Upper lobe of right lung (tissue), 1 donor: ENCODE measurements at regions not wholly inside any gene's neighbourhood (a gene's known extent, or its start where the extent isn't known, plus 50 kb on each side); places are given as distances from the start of the nearest gene placed in this dataset.
A peak's percentile ranks its signal among the peaks of the same experiment; 100 is the strongest.

Experiments used
- ATAC-seq: fragments of 200-7000 bp; cut with Tn5 transposase; one replicate; pipeline ENCODE4 v1.9.1; 2020; ENCODE audit warnings: mild to moderate bottlenecking, moderate library complexity
- DNase-seq: peaks from one replicate; pipeline ENCODE4 v3.0.0-alpha.2; 2020
- H3K27ac ChIP-seq: fragments of 200-600 bp; one replicate; pipeline ENCODE4 v1.8.0; 2022
- H3K27me3 ChIP-seq: fragments of 200-600 bp; one replicate; pipeline ENCODE4 v1.8.0; 2022; ENCODE audit warnings: mild to moderate bottlenecking
- H3K36me3 ChIP-seq: fragments of 200-600 bp; one replicate; pipeline ENCODE4 v1.8.0; 2022
- H3K4me1 ChIP-seq: fragments of 200-600 bp; one replicate; pipeline ENCODE4 v1.8.0; 2022
- H3K4me3 ChIP-seq: fragments of 200-600 bp; one replicate; pipeline ENCODE4 v1.8.0; 2022; ENCODE audit warnings: mild to moderate bottlenecking
- H3K9me3 ChIP-seq: fragments of 200-600 bp; one replicate; pipeline ENCODE4 v1.8.0; 2022
- intact Hi-C: fragments of 100-400 bp; cut with DNase I; formaldehyde crosslinking; loops from one replicate; pipeline ENCODE4 v1.11.0; 2022
- TF ChIP-seq, protein P1 (sequence below): fragments of 200-600 bp; IDR thresholded peaks from one replicate; pipeline ENCODE4 v1.8.0; 2022; ENCODE audit warnings: antibody characterized with exemption
- donor health status: DM: no; HTN: yes; CAD: no; lungs with severe emphysema.

DNA sequence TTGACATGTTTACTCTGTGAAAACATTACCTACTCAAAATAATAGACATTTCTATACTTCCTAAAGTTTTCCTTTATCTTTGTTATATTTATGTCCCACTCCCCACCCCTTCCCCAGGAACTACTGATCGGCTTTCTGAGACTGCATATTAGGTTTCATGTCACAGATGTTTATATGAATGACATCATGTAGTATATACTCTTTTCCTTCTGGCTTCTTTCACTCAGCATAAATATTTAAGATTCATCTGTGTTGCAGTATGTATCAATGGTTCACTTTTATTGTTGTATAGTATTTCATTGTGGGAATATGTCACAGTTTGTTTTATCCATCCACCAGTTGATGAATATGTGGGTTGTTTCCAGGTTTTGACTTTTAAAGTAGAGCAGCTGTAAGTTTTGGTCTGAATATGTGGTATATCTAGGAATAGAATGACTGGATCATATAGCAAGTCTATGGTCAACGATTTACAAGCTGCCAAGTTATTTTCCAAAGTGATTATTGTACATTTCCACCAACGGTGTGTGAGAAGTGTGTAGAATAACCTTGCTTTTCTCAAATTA is 73.8 kb upstream of the CAV2 start:
- H3K4me3 ChIP-seq = no peak overlapping the region
- no peaks in the 10 kb centered on the region for H3K27me3 ChIP-seq
- H3K4me1 ChIP-seq = no peaks in the 10 kb centered on the region
- DNase-seq = no peak
- no peaks in the 10 kb centered on the region for H3K9me3 ChIP-seq
- intact Hi-C loops = no loop called here
- TF ChIP-seq, protein P1, sequence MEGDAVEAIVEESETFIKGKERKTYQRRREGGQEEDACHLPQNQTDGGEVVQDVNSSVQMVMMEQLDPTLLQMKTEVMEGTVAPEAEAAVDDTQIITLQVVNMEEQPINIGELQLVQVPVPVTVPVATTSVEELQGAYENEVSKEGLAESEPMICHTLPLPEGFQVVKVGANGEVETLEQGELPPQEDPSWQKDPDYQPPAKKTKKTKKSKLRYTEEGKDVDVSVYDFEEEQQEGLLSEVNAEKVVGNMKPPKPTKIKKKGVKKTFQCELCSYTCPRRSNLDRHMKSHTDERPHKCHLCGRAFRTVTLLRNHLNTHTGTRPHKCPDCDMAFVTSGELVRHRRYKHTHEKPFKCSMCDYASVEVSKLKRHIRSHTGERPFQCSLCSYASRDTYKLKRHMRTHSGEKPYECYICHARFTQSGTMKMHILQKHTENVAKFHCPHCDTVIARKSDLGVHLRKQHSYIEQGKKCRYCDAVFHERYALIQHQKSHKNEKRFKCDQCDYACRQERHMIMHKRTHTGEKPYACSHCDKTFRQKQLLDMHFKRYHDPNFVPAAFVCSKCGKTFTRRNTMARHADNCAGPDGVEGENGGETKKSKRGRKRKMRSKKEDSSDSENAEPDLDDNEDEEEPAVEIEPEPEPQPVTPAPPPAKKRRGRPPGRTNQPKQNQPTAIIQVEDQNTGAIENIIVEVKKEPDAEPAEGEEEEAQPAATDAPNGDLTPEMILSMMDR = no peak
- no peak overlapping the region for H3K27ac ChIP-seq
- ATAC-seq = no peak
- H3K36me3 ChIP-seq = no peaks in the 10 kb centered on the region

DNA sequence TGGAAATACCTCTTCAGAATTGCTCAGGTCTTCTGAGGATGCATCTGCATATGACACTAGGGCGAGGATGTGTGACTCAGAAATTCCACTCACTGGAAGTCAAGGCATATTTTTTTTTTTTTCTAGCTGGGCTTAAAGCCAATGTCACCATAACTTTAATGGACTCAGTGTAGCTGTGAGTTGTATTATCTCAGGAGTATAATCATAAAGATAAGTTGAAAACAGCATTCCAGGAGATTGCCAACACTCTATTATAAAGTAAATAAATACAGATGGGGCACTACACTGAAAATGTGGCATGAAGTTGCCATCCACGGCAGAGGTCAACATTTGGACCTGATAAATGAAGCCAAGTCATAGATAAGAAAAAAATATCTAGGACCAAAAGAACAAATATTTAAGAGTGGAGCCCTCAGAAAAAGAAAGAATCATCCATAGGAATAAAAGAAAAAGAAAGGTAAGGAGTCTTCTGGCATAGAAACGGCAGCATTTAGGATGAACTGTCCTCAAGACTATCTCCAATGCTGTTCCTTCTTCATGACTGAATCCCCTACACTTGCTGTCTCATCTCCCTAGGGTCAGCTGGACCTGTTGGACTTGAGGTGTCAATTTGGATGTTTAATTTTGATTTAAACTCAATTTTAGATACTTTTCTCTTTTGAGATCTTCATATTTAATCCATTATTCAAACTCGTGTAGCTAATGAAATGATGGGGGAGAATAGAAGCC is 72.9 kb upstream of the CAV2 start:
- intact Hi-C loops = no loop called here
- Histone ChIP-seq H3K36me3 (no peaks in the 10 kb centered on the region), H3K27ac (no peak overlapping the region), H3K9me3 (no peaks in the 10 kb centered on the region), H3K4me1 (no peaks in the 10 kb centered on the region), H3K27me3 (no peaks in the 10 kb centered on the region), H3K4me3 (no peak overlapping the region)
- ATAC-seq (peak; percentile 38), DNase-seq (no peak)
- TF ChIP-seq, protein P1 = no peak

DNA sequence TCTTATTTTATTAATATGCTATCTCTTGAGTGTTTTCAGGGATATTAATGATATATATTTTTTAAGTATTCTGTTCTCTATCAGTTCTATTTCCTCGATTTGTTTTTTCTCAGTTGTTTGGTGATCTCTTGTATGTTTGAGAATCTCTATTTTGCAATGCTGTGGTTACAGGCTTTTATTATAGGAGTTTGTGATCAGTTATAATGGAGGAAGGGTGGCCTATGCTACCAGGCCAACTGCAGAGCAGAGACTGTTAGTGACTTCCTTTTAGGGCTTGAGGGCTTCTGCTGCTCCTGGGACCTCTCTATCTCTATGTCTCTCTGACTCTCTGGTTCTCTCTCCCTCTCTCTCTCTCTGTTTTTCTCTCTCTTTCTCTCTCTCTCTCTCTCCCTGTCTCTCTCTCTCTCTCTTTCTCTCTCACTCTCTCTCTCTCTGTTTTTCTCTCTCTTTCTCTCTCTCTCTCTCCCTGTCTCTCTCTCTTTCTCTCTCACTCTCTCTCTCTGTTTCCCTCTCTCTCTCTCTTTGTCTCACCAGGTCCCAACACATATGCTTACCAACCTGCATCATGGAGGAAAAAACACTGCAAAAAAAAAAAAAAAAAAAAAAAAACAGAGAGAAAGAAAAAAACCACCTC is 69.4 kb upstream of the CAV2 start:
- DNase-seq (no peak), ATAC-seq (no peak)
- Histone ChIP-seq H3K27me3 (no peaks in the 10 kb centered on the region), H3K27ac (no peak overlapping the region), H3K4me1 (no peaks in the 10 kb centered on the region), H3K4me3 (no peak overlapping the region), H3K9me3 (no peaks in the 10 kb centered on the region), H3K36me3 (no peaks in the 10 kb centered on the region)
- TF ChIP-seq, protein P1 = no peak
- intact Hi-C loops = no loop called here

DNA sequence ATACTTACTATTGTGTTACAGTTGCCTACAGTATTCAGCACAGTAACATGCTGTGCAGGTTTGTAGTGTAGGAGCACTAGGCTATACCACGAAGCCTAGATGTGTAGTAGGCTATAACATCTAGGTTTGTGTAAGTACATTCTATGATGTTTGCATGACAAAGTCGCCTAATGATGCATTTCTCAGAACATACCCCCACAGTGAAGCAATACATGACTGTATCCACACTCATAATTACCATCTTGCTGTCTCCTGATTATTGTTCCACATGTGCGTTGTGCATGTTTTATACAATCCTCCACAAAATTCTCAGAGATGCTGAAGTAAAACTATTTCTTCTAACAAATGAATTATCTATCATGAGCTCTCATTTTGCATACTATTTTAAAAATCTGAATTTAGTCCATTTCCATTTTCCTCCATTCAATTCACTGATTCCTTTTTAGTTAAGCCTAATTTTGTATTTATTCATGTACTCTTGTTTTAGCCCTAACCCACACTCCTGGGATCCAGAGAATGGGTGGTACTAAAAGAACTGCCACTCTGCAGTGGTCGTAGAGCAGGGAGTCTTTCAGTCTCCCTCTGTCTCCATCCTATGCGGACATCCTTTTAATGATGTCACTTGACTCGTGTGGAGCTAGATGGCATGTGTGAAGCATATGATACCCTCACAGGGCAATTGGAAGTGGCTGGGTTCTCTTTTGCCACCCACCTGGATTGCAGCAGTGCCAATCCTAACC is 67.6 kb upstream of the CAV2 start:
- Histone ChIP-seq H3K36me3 (no peaks in the 10 kb centered on the region), H3K4me3 (no peak overlapping the region), H3K27ac (no peak overlapping the region), H3K4me1 (no peaks in the 10 kb centered on the region), H3K9me3 (no peaks in the 10 kb centered on the region), H3K27me3 (no peaks in the 10 kb centered on the region)
- intact Hi-C loops = no loop called here
- ATAC-seq (no peak), DNase-seq (no peak)
- TF ChIP-seq, protein P1 = no peak

DNA sequence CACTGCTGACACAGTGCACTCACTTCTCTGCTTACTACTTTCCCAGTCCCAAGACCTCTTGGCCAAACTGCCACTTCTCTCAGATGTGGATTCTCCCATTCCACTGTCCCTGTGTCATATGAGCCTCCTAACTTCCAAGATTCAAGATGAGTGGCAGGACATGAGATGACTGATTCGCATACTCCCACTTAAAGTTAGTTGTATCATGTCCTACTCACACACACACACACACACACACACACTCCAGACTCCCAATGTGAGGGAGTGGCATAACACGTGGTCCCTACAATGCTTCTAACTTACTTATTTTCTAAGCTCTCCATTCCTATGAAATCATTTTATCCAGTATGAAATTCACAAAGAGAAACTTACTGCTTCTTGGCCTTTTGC is 67.0 kb upstream of the CAV2 start:
- no peak overlapping the region for H3K4me3 ChIP-seq
- ATAC-seq (no peak), DNase-seq (no peak)
- H3K36me3 ChIP-seq = no peaks in the 10 kb centered on the region
- no peaks in the 10 kb centered on the region for H3K27me3 ChIP-seq
- no peaks in the 10 kb centered on the region for H3K4me1 ChIP-seq
- intact Hi-C loops = no loop called here
- TF ChIP-seq, protein P1 = no peak
- no peaks in the 10 kb centered on the region for H3K9me3 ChIP-seq
- H3K27ac ChIP-seq = no peak overlapping the region
